LoVo (cell line): ENCODE measurements at regions not wholly inside any gene's neighbourhood (a gene's known extent, or its start where the extent isn't known, plus 50 kb on each side); places are given as distances from the start of the nearest gene placed in this dataset.

Experiments
- DNase-seq: peaks from one replicate; pipeline ENCODE4 v3.0.0-alpha.2; 2016; ENCODE audit warnings: low spot score

DNA sequence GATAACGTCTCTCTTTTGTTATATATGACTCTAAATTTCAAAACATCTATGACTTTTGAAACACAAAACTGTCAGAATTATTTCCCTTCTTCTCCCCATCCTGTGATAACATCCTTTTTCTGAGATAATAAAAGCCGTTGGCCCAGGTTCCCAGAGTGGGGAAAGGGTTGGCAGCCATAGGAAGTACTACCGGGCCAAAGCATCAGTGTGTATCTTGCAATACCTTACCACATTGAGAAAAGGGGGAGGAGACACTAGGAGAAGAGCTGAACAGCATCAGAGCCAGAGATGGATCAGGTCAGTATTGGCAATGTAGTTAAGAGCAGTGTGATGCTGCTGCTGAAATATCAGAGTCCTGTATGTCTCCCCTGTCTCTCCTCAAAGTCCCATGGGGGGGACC lies 210.0 kb upstream of the PROK2 start:
- DNase-seq: no peak

DNA sequence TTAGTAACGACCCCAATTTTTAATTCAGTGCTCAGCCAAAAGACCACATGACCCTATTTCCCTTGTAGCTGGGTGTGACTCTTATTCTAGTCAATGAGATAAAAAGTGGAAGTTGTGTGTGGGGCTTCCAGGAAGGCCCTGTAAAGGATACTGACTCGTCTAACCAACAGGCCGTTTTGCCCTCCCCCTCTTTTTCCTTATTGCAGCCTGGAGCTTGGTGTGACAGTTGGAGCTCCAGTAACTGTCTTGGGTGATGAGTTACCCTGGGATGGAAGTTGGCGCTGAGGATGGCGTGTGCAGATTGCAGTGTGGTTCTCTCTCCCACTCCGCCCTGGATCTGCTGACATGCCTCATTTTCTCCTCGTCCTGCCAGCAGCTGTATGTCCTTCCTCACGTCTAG lies 209.3 kb upstream of the PROK2 start:
- DNase-seq: no peak

DNA sequence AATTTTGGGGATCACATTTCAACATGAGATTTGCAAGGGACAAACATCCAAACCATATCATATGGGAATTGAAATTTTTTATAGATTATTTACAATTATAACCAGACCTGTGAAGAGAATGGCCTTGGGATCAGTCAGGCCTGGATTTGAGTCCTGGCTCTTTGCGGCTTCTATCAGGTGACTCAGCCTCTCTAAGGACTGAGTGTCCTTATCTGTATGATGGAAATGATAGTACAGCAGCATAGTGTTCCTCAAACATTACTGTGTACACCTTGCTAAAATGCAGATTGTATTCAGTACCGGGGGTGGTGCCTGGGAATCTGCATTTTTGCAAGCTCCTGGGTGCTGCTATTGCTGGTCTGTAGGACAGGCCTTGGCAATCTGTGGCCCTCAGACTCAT lies 206.7 kb upstream of the PROK2 start:
- DNase-seq: no peak

DNA sequence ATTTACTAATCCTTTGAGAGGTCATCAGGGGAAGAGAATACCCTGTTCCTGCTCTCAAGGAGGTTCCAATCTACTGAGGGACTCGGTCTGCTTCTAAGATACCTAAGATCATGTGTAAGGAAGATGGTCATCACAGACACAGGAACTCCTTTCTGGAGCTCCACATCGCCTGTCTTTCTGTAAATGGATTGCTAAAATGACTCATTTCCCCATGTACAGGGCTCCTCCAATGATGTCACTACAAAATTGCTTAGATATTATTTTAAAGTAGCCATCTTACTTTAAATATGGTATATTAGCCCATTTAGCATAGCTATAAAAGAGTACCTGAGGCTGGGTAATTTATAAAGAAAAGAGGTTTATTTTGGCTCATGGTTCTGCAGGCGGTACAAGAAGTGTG lies 206.1 kb upstream of the PROK2 start:
- no peak for DNase-seq

DNA sequence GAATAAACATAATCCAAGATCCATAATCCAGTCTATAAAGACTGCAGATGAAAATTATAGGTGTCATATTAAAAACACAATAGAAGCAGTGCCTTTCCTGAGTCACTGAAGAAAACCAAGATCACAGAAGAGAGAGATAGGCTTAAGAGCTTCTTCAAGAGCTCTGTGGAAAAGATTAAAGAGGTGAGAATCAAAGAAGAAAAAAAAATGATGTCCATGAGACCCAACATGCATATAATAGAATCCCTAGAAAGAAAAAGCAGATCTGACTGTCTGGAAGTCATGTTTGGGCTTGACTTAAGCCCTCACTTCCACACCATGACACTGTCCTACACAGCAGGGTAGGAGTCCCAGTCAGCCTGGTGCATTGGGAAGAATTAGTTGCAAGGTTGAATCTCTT lies 205.6 kb upstream of the PROK2 start:
- DNase-seq: no peak

DNA sequence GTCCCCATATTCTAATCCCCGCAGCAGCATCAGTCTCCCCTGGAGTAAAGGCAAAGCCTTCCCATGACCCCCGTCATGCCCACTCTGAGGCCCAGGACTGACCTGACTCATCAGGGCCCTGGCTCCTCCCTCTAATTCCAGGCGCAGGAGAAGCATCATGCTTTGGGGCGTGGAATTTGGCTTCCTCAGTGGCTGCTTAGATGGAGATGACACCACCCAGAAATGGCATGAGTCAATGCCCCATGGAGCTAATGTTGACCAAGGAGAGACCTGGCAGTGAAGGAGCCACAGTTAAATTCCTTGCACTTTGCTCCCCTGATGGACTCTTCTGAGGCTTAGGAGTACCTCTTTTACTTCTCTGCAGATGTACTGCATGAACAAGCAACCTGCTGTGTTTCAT lies 204.2 kb upstream of the PROK2 start:
- peak; percentile 21 for DNase-seq

DNA sequence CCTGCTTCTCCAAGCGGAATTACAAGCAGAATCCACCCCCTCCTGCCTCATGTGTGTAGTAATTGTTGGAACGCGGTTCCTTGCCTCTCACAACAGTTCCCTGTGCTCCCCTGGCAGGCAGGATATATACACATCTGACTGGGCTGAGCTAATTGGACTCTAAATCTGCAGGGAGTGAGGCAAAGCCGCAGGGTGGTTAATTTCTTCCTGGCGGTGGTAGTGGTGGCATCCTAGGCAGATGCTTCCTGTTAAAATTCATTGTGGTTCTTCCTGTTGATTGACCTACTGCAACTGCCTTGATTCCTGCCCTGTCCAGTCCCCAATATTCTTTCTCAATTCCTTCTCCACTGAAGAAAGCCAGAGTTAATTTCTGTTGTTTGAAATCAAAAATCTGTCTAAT lies 202.9 kb upstream of the PROK2 start:
- DNase-seq: no peak

DNA sequence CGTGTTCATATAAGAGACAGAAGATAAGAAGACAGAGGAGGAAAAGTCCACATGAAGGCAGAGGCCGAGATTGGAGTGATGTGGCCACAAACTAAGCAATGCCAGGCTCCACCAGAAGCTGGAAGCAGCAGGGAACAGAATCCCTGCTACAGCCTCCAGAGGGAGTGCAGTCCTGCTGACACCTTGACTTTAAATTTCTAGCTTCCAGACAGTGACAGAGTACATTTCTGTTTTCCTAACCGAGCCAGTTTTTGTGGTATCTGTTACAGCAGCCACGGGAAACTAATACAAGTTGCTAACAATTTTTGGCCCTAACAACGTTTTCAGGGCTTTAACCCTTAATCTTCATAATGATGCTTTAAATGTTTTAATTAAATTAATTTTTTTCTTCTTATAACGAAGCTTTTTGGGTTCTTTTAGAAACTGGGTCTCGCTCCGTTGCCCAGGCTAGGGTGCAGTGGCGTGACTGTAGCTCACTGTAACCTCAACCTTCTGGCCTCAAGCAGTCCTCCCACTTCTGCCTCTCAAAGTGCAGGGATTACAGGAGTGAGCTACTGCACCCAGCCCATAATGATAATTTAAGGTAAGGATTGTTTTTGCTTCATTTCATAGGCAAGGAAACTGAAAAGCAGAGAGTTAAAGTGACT lies 202.3 kb upstream of the PROK2 start:
- no peak for DNase-seq

DNA sequence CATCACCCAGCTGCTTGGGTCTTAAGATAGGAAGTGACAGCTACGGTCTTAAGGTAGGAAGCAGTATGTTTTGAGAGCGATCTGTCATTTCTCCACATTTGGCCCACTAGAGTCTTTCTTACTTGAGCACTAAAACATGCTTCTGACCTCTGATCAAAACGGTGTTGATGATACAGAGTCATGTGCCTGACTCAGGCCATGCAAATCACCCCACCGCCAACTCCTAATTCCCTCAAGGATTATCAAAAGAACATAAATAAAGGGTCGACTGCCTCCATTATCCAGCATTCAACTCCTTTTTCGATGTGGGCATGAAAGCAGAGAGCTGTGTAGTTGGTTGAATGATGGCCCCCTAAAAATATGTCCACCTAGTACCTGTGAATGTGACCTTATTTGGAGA lies 201.7 kb upstream of the PROK2 start:
- DNase-seq: no peak

DNA sequence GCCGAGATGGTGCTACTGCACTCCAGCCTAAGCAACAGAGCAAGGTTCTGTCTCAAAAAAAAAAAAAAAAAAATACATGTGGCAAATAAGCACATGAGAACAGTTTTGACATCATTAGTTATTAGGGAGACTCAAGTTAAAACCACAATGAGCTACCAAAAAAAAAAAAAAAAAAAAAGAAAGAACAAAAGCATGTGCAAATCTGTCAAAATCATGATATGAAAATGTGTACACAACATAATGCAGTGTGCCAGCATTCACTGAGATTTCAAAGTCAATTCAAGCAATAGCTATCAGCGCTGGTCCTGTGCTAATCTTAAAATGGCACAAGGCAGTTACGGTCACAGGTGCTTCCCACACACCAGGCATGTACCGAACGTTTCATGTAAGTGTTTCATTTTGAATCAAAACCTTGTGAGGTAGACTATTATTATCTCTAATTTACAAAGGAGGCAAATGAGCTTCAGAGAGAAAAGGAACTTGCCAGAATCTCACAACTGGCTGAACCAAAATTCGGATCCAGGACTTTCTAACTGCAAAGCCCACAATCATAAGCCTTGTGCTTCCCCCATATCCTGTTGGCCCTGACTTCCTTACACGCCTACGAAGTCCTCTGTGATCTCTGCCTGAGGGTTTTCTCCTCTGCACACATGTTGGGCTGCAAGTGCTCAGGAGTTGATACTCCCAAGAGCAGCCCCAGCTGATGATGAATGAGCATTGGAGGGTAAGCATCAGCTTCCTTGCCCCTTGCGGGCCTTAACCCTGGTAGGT lies 200.1 kb upstream of the PROK2 start:
- no peak for DNase-seq

DNA sequence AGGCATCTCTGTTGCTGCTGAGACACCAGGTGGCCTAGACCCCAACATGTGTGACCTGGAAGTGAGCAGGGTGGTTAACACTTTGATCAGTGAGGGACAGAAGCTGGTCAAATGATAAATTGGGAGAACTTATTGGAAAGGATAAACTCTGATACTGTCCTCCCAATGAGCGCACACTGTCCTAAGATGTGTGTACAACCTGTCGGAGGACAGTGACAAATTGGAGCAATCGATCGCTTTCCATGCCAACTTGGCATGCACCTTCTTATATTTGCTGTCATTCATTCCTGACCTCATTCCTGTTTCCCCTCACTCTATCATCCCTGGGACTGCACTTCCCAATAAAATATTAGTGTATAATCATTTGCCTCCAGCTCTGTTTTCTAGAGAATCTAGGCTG lies 198.7 kb upstream of the PROK2 start:
- DNase-seq: no peak

DNA sequence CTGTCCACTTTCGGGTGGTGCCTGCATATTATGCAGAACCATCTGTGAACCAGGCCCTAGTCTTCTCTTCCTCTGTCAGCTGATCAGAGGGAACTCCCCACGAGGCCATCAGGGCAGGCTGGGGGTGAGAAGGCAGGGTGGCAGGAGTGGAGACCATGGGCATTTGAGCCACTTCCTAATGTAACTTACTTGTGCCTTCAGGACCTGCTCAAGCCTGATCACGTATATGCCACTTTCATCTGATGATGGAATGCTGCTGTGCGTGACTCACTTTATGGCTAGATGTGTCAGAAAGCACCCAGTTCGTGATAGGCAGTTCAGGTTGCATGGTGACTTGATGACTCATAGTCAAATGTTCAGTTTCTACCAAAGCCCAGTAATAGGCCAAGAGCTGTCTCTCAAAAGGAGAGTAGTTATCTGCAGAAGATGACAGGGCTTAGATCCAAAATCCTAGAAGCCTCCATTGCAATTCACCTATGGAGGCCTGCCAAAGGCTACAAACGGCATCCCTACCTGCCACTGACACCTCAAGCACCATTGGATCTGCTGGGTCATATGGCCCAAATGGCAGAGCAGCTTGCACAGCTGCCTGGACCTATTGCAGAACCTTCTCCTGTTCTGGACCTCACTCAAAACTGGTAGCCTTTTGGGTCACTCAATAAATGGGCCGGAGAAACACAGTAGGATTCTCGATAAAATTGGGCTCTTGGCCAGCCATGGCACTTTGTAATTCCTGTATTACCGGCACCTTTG lies 197.7 kb upstream of the PROK2 start:
- peak; percentile 71 for DNase-seq

DNA sequence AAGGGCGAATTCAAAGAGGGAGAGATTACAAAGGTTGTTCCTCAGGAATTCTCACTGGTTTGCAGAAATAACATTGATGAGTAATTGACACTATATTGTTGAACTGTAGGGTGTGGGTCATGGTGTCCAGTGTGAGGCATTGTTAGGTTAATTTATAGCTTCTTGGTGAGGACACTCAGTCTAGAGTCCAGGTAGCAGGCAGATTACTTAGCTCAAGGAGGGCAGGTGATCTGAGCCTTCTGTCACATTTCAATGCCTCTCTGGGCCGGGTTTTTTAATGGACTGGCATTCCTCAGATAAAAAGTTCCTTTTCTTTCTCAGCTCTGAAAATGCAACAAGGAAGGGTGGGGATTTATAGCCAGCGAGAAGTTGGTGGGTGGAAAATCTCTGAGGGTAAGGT lies 194.2 kb upstream of the PROK2 start:
- DNase-seq: no peak

DNA sequence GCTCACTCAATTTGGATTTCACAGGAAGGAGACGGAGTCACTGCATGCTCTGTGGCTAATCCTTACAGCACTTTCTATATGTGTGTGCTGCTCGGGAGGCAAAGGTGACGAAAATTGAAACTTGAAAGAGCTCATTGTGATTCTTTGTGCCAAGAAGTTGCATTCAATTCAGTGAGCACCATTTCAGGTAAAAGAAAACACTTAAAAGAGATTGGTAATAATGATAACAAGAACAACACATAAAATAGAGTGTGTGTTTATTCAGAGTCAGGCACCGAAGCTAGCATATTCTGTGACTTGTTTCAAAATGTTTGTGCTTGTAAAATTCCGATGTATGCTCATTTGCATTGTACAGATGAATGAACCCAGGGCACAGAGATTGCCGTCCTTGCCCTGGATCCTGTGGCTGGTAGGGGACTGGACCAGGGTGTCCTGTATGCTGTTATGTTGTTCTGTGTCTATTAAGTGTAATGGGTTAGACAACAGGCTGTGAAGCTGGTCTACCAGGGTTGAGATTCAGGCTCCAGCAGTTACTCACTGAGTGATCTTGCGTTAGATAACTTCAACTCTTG lies 193.3 kb upstream of the PROK2 start:
- DNase-seq: no peak

DNA sequence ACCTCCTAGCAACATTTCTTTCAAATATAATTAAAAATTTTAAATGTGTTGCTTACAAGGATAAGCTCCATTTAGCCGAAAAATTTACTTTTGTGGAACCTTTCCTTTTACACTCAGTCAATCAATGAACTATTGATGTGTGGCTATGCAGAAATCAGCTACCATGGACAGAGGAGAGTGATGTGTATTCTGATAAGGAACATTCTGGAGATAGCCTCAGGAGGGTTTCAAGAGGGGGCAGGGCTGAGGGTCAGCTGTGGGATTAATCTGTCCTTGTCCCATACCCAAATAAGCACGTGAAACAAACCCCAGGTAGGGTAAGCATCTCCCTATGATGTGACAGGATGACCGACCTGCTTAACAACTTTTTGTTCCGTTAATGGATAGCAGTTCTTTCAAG lies 192.6 kb upstream of the PROK2 start:
- no peak for DNase-seq

DNA sequence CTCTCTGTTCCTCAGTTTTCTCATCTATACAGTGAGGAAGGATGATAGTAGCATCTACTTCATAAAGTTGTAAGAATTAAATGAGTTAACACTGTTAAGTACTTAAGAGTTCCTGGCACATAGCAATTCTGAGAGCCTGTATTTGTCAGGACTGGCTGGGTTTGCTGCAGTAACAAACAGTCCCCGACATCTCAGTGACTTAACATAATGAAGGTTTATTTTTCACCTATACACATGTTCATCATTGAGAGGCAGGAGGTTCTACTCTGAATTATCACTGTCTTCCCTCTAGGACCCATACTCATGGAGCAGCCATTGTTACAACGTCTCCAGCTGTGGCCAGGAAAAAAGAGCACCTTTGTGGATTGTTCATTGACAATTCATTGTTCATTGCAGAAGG lies 190.6 kb upstream of the PROK2 start:
- no peak for DNase-seq

DNA sequence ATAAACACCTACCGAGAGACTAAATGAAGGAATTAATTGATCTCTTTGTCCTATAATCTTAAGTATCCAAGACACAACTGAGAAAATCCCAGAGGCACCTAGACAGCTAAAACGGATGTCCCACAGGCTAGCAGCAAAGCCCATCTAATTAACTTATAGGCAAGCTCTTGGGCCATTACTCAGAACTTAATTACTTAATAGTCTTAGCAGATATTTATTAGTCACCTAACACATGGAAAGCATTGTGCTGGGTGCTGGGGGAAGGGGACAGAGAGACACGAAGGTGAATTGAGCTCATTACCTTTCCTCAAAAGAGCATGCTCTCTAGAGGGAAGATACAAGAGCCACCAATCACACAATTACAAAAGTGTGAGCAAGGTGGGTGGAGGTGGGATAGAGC lies 189.8 kb upstream of the PROK2 start:
- DNase-seq: no peak

DNA sequence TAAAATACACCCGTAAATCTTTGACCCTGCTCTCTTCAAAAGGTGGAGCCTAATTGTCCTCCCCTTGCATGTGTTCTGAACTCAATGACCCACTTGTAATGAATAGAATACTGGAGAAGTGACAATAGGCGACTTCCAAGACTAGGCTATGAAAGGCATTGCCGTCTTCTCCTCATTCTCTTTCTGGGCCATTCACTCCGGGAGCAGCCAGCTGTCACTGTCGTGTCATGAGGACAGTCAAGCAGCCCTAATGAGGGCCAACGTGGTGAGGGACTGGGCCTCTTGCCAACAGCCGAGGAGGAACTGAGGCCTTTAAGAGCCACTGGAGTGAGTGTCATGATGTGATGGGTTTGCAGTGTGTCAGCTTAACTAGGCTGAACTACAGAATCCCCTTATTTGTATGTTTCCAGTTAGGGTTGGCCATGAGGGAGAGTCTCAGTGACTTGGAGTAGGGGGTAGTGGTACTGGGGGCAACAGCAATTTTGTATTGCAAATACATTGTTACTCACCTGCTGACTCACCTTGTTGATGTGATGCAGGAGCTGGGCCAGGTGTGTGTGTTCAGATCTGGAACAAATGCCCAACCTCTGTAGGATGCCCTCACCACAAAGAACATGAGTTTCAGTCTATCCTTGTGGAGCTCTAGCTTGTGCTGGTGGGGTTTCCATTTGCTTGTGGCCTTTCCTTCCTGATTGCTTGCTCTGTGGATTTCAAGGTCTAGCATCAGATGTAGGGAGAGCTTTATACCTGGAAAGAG lies 188.5 kb upstream of the PROK2 start:
- DNase-seq: no peak

DNA sequence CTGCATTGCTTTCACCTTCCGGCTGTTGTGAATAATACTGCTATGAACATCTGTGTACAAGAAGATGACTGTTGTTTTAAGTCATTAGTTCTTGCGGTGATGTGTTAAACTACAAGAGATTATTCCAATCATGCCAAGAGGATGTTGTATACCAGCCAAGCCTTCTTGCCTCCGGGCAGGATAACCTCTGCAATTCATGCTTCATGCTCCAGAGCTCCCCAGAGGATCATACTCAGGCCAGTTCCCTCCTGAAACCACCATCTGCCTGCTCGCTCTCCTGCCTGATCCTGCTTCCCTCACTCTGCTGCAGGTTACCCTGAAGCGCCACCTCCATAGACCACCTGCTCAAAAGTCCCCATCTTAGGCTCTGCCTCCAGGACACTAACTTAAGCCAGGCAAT lies 187.1 kb upstream of the PROK2 start:
- no peak for DNase-seq

DNA sequence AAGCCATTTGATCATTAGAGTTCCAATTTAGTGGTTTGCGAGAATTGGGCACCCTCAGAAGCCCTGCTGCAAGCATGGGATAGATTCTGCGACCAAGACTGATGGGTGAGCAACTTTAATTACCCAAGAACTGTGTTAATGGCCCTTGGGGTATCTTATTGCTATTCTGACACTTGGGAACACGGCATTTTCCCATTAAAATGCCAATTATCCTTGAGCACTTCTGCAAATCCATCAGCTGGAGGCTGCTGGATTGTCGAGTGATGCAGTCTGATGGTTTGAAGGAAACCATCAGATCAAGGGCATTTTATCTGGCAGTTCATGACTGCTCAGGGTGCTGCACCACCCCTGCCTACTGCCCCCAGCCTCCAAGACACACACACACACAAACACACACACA lies 183.6 kb upstream of the PROK2 start:
- DNase-seq: no peak

DNA sequence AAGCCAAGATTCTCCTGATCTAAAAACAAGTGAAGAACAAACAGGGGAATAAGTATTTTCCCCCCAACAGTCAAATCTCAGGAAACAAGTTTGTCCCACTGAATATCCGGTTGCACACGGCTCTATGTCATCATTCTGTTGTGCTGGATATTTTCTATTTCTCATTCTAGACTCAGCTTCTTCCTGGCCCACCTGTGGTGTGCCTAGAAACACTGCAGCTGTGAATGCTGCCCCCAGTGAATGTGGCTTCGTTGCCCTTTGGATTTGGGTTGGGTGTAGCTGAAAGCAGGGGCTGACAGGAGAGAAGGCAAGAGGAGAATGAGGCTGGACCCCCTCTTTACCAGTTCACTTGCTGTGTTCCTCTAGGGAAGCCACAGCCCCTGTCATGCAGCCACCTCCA lies 181.2 kb upstream of the PROK2 start:
- DNase-seq: no peak

DNA sequence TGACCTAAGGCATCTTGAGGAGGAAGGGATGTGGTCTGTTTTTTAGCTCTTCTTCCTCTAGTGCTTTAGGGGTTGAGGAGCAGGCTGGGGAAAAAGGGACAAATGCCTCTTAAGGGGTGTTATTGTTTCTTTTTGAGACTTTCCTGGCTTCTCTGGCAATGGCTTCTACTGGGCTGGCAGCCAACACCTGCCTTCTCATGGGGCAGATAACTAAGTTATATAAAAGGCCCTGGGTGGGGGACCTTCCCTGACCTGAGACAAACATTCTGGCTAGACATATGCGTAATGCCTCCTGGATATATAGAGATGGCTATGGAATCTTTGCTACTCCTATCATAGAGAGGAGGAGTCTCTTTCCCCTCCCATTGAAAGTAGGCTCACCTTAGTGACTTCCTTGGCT lies 179.2 kb upstream of the PROK2 start:
- DNase-seq: no peak
